Smooth muscle cell (in vitro differentiated cells): ENCODE measurements at regions not wholly inside any gene's neighbourhood (a gene's known extent, or its start where the extent isn't known, plus 50 kb on each side); places are given as distances from the start of the nearest gene placed in this dataset.

ENCODE experiments used
- DNase-seq: peaks from one replicate; lab custom pipeline; 2025; ENCODE audit not compliant: unreplicated experiment; lab: John Stamatoyannopoulos, UW
- H2AFZ ChIP-seq: fragments of 200-600 bp; sonication (generic); 2 replicates; pipeline ENCODE4 v1.6.0; 2016; ENCODE audit warnings: antibody characterized with exemption, low read depth, mild to moderate bottlenecking
- H3F3A ChIP-seq: fragments of 200-600 bp; sonication (generic); 2 replicates; pipeline ENCODE4 v1.6.0; 2017; ENCODE audit warnings: antibody characterized with exemption, low read depth
- H3K27ac ChIP-seq: fragments of 200-600 bp; sonication (generic); 2 replicates; pipeline ENCODE4 v1.5.1; 2016; ENCODE audit warnings: low read depth, mild to moderate bottlenecking
- H3K27me3 ChIP-seq: fragments of 200-600 bp; sonication (generic); 2 replicates; pipeline ENCODE4 v1.6.1; 2016; ENCODE audit warnings: low read depth, mild to moderate bottlenecking
- H3K36me3 ChIP-seq: fragments of 200-600 bp; sonication (generic); 2 replicates; pipeline ENCODE4 v1.5.1; 2016; ENCODE audit warnings: low read depth
- H3K4me1 ChIP-seq: fragments of 200-600 bp; sonication (generic); 2 replicates; pipeline ENCODE4 v1.5.1; 2016; ENCODE audit warnings: low read depth
- H3K4me2 ChIP-seq: fragments of 200-600 bp; sonication (generic); 2 replicates; pipeline ENCODE4 v1.6.0; 2016; ENCODE audit warnings: mild to moderate bottlenecking
- H3K4me3 ChIP-seq: fragments of 200-600 bp; sonication (generic); 2 replicates; pipeline ENCODE4 v1.5.1; 2016; ENCODE audit warnings: mild to moderate bottlenecking
- H3K79me2 ChIP-seq: fragments of 200-600 bp; sonication (generic); 2 replicates; pipeline ENCODE4 v1.6.0; 2016; ENCODE audit warnings: low read depth, mild to moderate bottlenecking
- H3K9ac ChIP-seq: fragments of 200-600 bp; sonication (generic); 2 replicates; pipeline ENCODE4 v1.6.0; 2016; ENCODE audit warnings: low read depth
- H3K9me3 ChIP-seq: fragments of 200-600 bp; sonication (generic); replicated peaks from 2 replicates; pipeline ENCODE4 v1.5.1; 2016; ENCODE audit warnings: low read depth
- H4K20me1 ChIP-seq: fragments of 200-600 bp; sonication (generic); 2 replicates; pipeline ENCODE4 v1.6.0; 2016; ENCODE audit warnings: low read depth
- CTCF ChIP-seq: fragments of 200-600 bp; sonication (generic); IDR thresholded peaks from 2 replicates; pipeline ENCODE4 v1.5.1; 2017; ENCODE audit warnings: borderline replicate concordance, mild to moderate bottlenecking, antibody characterized with exemption; ENCODE audit not compliant: insufficient read depth, poor library complexity, severe bottlenecking
- WGBS: methylation state at CpG from one replicate; pipeline ENCODE4 v1.1.7; 2016; ENCODE audit warnings: low lambda C conversion rate; 5-methylcytosine and 5-hydroxymethylcytosine counted together

DNA sequence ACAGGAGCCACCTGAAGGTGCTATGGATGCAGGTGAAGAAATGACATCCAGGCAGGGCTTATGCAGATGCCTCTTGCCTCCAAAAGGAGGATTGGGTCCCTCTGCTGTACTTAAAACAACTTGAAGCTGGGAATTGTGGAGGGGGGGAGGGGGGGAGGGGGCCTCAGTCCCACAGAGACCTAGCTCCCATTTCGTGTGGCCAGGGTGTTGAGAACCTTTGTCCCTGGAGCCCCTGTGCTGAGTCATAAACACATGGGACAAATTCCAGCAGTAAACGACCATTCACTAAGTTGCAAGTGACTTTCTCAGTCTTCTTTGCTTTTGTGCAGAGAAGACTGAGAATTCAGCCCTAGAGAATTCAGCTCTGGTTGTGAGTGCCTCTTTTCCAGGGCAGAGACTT is 96.5 kb upstream of the PODXL start:
- DNase-seq = no peak
- 11% methylated on average over 2 of the region's 2 CpGs for WGBS
- no peak overlapping the region for H2AFZ ChIP-seq
- no peaks in the 10 kb centered on the region for H3K36me3 ChIP-seq
- H3K27me3 ChIP-seq = no peaks in the 10 kb centered on the region
- H3K79me2 ChIP-seq = no peaks in the 10 kb centered on the region
- TF ChIP-seq CTCF = no peak
- peaks cover 13% of the 10 kb centered on the region for H3K4me1 ChIP-seq
- H3F3A ChIP-seq = no peaks in the 10 kb centered on the region
- no peaks in the 10 kb centered on the region for H3K9me3 ChIP-seq
- no peak overlapping the region for H3K27ac ChIP-seq
- H3K9ac ChIP-seq = no peak overlapping the region
- H3K4me3 ChIP-seq = no peak overlapping the region
- H4K20me1 ChIP-seq = no peaks in the 10 kb centered on the region
- no peak overlapping the region for H3K4me2 ChIP-seq

DNA sequence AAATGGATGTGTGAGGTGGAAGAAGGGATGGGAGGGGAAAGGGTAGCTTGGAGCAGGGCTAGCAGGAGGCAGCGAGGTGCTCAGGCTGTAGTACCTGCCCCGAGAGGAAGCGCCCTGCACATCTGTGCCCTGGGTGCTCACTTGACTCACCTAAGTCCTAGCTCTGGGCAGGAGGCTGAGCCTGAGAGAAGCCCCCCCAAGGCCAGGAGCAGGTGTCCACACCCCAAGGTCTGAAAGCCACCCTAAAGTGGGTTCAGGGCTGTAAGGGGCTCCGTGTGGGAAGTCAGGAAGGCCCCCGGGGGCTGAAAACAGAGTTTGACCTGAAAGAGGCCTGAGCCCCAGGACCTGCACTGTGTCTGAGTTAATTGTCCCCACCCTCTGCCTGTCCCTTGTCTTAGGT is 95.8 kb upstream of the PODXL start:
- WGBS = 82% methylated on average over 5 of the region's 5 CpGs
- H3K4me3 ChIP-seq = no peak overlapping the region
- DNase-seq = no peak

GRCh38 chr7:131649879-131650278 is 93.5 kb upstream of the PODXL start:
- Histone ChIP-seq H3F3A (no peaks in the 10 kb centered on the region), H4K20me1 (no peaks in the 10 kb centered on the region)
- WGBS = 95% methylated on average over 13 of the region's 13 CpGs

More for the DNA sequence above, 95.8 kb upstream of the PODXL start:
- Histone ChIP-seq H3K79me2 (no peaks in the 10 kb centered on the region), H3K36me3 (no peaks in the 10 kb centered on the region), H3K9me3 (no peaks in the 10 kb centered on the region), H3K27me3 (no peaks in the 10 kb centered on the region), H3K27ac (no peak overlapping the region), H3K4me1 (peaks cover 13% of the 10 kb centered on the region), H3K9ac (no peak overlapping the region), H3K4me2 (no peak overlapping the region), H2AFZ (no peak overlapping the region), H3F3A (no peaks in the 10 kb centered on the region), H4K20me1 (no peaks in the 10 kb centered on the region)
- TF ChIP-seq CTCF = no peak

More at GRCh38 chr7:131649879-131650278, 93.5 kb upstream of the PODXL start:
- Histone ChIP-seq H3K79me2 (no peaks in the 10 kb centered on the region), H3K4me2 (no peak overlapping the region), H3K9me3 (no peaks in the 10 kb centered on the region), H3K4me3 (no peak overlapping the region), H3K4me1 (peaks cover 13% of the 10 kb centered on the region), H3K27me3 (no peaks in the 10 kb centered on the region), H3K27ac (no peak overlapping the region), H3K9ac (no peak overlapping the region), H3K36me3 (no peaks in the 10 kb centered on the region), H2AFZ (no peak overlapping the region)
- DNase-seq = no peak
- TF ChIP-seq CTCF = no peak
